ENCODE measurements at regions not wholly inside any gene's neighbourhood (a gene's known extent, or its start where the extent isn't known, plus 50 kb on each side); places are given as distances from the start of the nearest gene placed in this dataset.

DNA sequence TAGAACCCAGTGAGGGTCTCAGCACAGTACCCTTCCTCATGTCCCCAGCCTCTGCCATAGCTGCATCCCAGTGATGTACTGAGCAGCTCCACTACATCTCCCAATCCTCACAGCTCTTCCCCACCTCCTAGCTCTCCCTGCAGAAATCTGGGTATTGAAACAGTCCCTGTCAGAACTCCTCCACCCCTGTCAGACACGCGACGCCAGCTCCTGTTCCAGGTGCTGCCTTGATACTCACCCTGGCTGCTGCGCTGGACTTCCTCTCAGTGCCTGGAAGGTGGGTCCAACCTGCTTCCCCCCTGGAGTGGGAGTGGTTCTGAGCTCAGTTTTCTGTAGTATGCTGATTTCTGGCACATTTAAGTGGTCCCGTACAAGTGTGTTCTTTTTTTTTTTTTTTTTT, 160.9 kb upstream of the SLCO3A1 start:
- Histone ChIP-seq H3K27me3 (ENCODE audit: control insufficient read depth, insufficient read depth, low read length) (no peaks in the 10 kb centered on the region), H3K36me3 (ENCODE audit: control insufficient read depth, insufficient read depth, low read length) (no peaks in the 10 kb centered on the region), H3K4me3 (ENCODE audit: low read depth, low read length) (no peak overlapping the region)
- no peak for DNase-seq (ENCODE audit: low read depth)
- no peak for TF ChIP-seq CTCF (IDR thresholded peaks at IDR 0.05; ENCODE audit: insufficient read depth, low read depth, low read length)
- ChIA-PET CTCF (no interaction called here), POLR2A (no interaction called here)

GRCh38 chr15:91694131-91694830, 159.2 kb upstream of the SLCO3A1 start:
- POLR2A ChIA-PET, result no interaction called here
- CTCF ChIA-PET, result interaction anchor here (1.4 kb wide), 1 partner anchor 12 kb away, joined by 3 read pairs; no protein-coding TSS in a partner anchor
- TF ChIP-seq CTCF (IDR thresholded peaks at IDR 0.05; ENCODE audit: insufficient read depth, low read depth, low read length), result no peak
- no peaks in the 10 kb centered on the region for H3K36me3 ChIP-seq (ENCODE audit: control insufficient read depth, insufficient read depth, low read length)
- no peaks in the 10 kb centered on the region for H3K27me3 ChIP-seq (ENCODE audit: control insufficient read depth, insufficient read depth, low read length)
- no peak for DNase-seq (ENCODE audit: low read depth)
- H3K4me3 ChIP-seq (ENCODE audit: low read depth, low read length), result no peak overlapping the region

- CTCF ChIA-PET, result interaction anchor here (1.4 kb wide), 2 partner anchors 12 kb away, joined by 3 to 6 read pairs; no protein-coding TSS in a partner anchor
- no peaks in the 10 kb centered on the region for H3K27me3 ChIP-seq (ENCODE audit: control insufficient read depth, insufficient read depth, low read length)
- H3K4me3 ChIP-seq (ENCODE audit: low read depth, low read length), result no peak overlapping the region
These were observed 158.7 kb upstream of the SLCO3A1 start for GRCh38 chr15:91694831-91695210.

DNA sequence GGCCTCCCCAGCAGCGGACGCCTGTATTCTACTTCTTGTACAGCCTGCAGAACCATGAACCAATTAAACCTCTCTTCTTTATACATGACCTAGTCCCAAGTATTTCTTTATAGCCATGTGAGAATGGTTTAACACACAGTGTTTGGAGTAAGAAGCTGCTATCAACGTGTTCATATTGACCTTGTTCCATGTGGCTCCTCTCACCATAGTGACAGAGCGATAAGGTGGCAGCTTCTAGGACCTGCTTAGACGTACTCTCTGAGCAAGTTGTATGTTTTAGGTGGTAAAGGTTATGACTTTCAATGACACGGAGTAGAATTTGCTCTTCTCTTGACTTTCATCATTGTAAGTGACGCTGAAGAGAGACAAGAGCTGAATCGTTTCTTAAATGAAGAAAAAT, 157.7 kb upstream of the SLCO3A1 start:
- no peak for DNase-seq (ENCODE audit: low read depth)
- H3K36me3 ChIP-seq (ENCODE audit: control insufficient read depth, insufficient read depth, low read length), result no peaks in the 10 kb centered on the region
- CTCF ChIA-PET, result interaction anchor here (1.4 kb wide), 1 partner anchor 11 kb away, joined by 6 read pairs; no protein-coding TSS in a partner anchor
- POLR2A ChIA-PET, result no interaction called here
- no peaks in the 10 kb centered on the region for H3K27me3 ChIP-seq (ENCODE audit: control insufficient read depth, insufficient read depth, low read length)
- TF ChIP-seq CTCF (IDR thresholded peaks at IDR 0.05; ENCODE audit: insufficient read depth, low read depth, low read length), result no peak
- no peak overlapping the region for H3K4me3 ChIP-seq (ENCODE audit: low read depth, low read length)

More at GRCh38 chr15:91694831-91695210, 158.7 kb upstream of the SLCO3A1 start:
- no peak for DNase-seq (ENCODE audit: low read depth)
- H3K36me3 ChIP-seq (ENCODE audit: control insufficient read depth, insufficient read depth, low read length), result no peaks in the 10 kb centered on the region
- no peak for TF ChIP-seq CTCF (IDR thresholded peaks at IDR 0.05; ENCODE audit: insufficient read depth, low read depth, low read length)
- POLR2A ChIA-PET, result no interaction called here

DNA sequence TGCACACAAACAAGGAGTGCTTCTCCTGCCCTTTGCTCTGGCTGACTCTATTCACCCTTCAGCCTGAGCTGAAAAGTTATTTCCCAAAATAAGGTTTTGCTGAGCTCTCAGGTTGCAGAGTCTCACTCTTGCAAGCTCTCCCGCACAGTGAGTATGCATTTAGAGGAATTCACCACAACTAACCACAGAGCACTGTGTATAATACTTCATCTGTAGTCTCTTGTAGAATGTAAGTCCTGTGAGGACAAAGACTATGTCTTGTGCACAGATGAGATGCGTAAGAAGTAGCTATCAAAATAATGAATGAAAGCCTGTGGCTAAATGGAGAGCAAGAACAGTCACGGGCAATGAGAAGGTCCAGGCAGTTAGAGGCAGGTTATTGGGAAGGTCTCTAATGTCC, 156.5 kb upstream of the SLCO3A1 start:
- Histone ChIP-seq H3K27me3 (ENCODE audit: control insufficient read depth, insufficient read depth, low read length) (no peaks in the 10 kb centered on the region), H3K4me3 (ENCODE audit: low read depth, low read length) (no peak overlapping the region), H3K36me3 (ENCODE audit: control insufficient read depth, insufficient read depth, low read length) (no peaks in the 10 kb centered on the region)
- TF ChIP-seq CTCF (IDR thresholded peaks at IDR 0.05; ENCODE audit: insufficient read depth, low read depth, low read length), result no peak
- DNase-seq (ENCODE audit: low read depth), result no peak
- ChIA-PET POLR2A (no interaction called here), CTCF (interaction anchor here (1.3 kb wide), 1 partner anchor 9 kb away, joined by 4 read pairs; no protein-coding TSS in a partner anchor)
